ENCODE measurements at regions not wholly inside any gene's neighbourhood (a gene's known extent, or its start where the extent isn't known, plus 50 kb on each side); places are given as distances from the start of the nearest gene placed in this dataset.

GRCh38 chr2:36190097-36190496 is 165.5 kb upstream of the CRIM1 start:
- Histone ChIP-seq H3K36me3 (ENCODE audit: control insufficient read depth in 4 of 4, insufficient read depth in 3 of 4, low read depth in 1 of 4, low read length in 3 of 4) (no peaks in the 10 kb centered on the region), H3K27me3 (ENCODE audit: control insufficient read depth in 4 of 4, insufficient read depth in 4 of 4, low read length in 3 of 4) (no peaks in the 10 kb centered on the region), H3K9ac (ENCODE audit: low read depth in 1 of 2, low read length in 2 of 2) (no peak overlapping the region), H3K4me3 (ENCODE audit: low read depth in 1 of 3, low read length in 3 of 3) (no peak overlapping the region), H3K27ac (ENCODE audit: low read depth in 1 of 2, low read length in 2 of 2) (no peak overlapping the region), H3K4me1 (ENCODE audit: control insufficient read depth in 4 of 4, insufficient read depth in 4 of 4, low read length in 3 of 4) (no peaks in the 10 kb centered on the region), H3K9me3 (ENCODE audit: control insufficient read depth in 4 of 4, low read length in 3 of 4) (peaks cover 0 to 2% (median 0%) of the 10 kb centered on the region in 4 donors)
- WGBS = 91% methylated on average over 1 of the region's 1 CpG
- TF ChIP-seq EGR1 (IDR thresholded peaks at IDR 0.05; ENCODE audit: low read depth in 2 of 2) (no peak), JUND (IDR thresholded peaks at IDR 0.05) (no peak), HNF4A (conservative IDR thresholded peaks at IDR 0.05) (no peak), HNF4G (IDR thresholded peaks at IDR 0.05) (no peak), NR2F2 (IDR thresholded peaks at IDR 0.05) (no peak), SP1 (IDR thresholded peaks at IDR 0.05) (no peak), FOXA2 (IDR thresholded peaks at IDR 0.05) (no peak), TAF1 (conservative IDR thresholded peaks at IDR 0.05) (no peak), FOXA1 (IDR thresholded peaks at IDR 0.05) (no peak), CTCF (IDR thresholded peaks at IDR 0.05; ENCODE audit: low read depth, low read length, missing input control) (no peak), ATF3 (IDR thresholded peaks at IDR 0.05) (no peak), RAD21 (IDR thresholded peaks at IDR 0.05) (no peak), GABPA (IDR thresholded peaks at IDR 0.05 in 1 of 2, conservative IDR thresholded peaks at IDR 0.05 in 1 of 2) (no peak), MAX (IDR thresholded peaks at IDR 0.05) (no peak), RXRA (IDR thresholded peaks at IDR 0.05) (no peak)
- TF ChIP-seq, protein P1, sequence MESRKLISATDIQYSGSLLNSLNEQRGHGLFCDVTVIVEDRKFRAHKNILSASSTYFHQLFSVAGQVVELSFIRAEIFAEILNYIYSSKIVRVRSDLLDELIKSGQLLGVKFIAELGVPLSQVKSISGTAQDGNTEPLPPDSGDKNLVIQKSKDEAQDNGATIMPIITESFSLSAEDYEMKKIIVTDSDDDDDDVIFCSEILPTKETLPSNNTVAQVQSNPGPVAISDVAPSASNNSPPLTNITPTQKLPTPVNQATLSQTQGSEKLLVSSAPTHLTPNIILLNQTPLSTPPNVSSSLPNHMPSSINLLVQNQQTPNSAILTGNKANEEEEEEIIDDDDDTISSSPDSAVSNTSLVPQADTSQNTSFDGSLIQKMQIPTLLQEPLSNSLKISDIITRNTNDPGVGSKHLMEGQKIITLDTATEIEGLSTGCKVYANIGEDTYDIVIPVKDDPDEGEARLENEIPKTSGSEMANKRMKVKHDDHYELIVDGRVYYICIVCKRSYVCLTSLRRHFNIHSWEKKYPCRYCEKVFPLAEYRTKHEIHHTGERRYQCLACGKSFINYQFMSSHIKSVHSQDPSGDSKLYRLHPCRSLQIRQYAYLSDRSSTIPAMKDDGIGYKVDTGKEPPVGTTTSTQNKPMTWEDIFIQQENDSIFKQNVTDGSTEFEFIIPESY (IDR thresholded peaks at IDR 0.05) = no peak
- TF ChIP-seq, protein P2, sequence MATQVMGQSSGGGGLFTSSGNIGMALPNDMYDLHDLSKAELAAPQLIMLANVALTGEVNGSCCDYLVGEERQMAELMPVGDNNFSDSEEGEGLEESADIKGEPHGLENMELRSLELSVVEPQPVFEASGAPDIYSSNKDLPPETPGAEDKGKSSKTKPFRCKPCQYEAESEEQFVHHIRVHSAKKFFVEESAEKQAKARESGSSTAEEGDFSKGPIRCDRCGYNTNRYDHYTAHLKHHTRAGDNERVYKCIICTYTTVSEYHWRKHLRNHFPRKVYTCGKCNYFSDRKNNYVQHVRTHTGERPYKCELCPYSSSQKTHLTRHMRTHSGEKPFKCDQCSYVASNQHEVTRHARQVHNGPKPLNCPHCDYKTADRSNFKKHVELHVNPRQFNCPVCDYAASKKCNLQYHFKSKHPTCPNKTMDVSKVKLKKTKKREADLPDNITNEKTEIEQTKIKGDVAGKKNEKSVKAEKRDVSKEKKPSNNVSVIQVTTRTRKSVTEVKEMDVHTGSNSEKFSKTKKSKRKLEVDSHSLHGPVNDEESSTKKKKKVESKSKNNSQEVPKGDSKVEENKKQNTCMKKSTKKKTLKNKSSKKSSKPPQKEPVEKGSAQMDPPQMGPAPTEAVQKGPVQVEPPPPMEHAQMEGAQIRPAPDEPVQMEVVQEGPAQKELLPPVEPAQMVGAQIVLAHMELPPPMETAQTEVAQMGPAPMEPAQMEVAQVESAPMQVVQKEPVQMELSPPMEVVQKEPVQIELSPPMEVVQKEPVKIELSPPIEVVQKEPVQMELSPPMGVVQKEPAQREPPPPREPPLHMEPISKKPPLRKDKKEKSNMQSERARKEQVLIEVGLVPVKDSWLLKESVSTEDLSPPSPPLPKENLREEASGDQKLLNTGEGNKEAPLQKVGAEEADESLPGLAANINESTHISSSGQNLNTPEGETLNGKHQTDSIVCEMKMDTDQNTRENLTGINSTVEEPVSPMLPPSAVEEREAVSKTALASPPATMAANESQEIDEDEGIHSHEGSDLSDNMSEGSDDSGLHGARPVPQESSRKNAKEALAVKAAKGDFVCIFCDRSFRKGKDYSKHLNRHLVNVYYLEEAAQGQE (IDR thresholded peaks at IDR 0.05) = no peak
- no peak for DNase-seq (ENCODE audit: low spot score)

- Histone ChIP-seq H3K36me3 (ENCODE audit: control insufficient read depth in 4 of 4, insufficient read depth in 3 of 4, low read depth in 1 of 4, low read length in 3 of 4) (no peaks in the 10 kb centered on the region), H3K9ac (ENCODE audit: low read depth in 1 of 2, low read length in 2 of 2) (no peak overlapping the region), H3K4me3 (ENCODE audit: low read depth in 1 of 3, low read length in 3 of 3) (no peak overlapping the region), H3K27me3 (ENCODE audit: control insufficient read depth in 4 of 4, insufficient read depth in 4 of 4, low read length in 3 of 4) (no peaks in the 10 kb centered on the region), H3K4me1 (ENCODE audit: control insufficient read depth in 4 of 4, insufficient read depth in 4 of 4, low read length in 3 of 4) (no peaks in the 10 kb centered on the region), H3K9me3 (ENCODE audit: control insufficient read depth in 4 of 4, low read length in 3 of 4) (peaks cover 0 to 2% (median 0%) of the 10 kb centered on the region in 4 donors), H3K27ac (ENCODE audit: low read depth in 1 of 2, low read length in 2 of 2) (no peak overlapping the region)
- 78% methylated on average over 5 of the region's 5 CpGs for WGBS
- TF ChIP-seq EGR1 (IDR thresholded peaks at IDR 0.05; ENCODE audit: low read depth in 2 of 2) = no peak
- TF ChIP-seq NR2F2 (IDR thresholded peaks at IDR 0.05) = no peak
- DNase-seq (ENCODE audit: low spot score) = no peak
These were observed 170.0 kb upstream of the CRIM1 start for GRCh38 chr2:36185624-36186023.
